CD14-positive monocyte (primary cell): ENCODE measurements at regions not wholly inside any gene's neighbourhood (a gene's known extent, or its start where the extent isn't known, plus 50 kb on each side); places are given as distances from the start of the nearest gene placed in this dataset.

Experiments used
- DNase-seq, 3 donors: peaks; one replicate each; pipeline ENCODE4 v3.0.0-alpha.2; 2011 to 2022
- H2AFZ ChIP-seq: 2 replicates; pipeline ENCODE4 v1.6.0; 2012; ENCODE audit warnings: mild to moderate bottlenecking, low read depth, low read length, inconsistent platforms; ENCODE audit not compliant: insufficient read depth, poor library complexity, severe bottlenecking
- H3K27ac ChIP-seq, 2 donors: 1 replicate in 1 of 2; 2 replicates in 1 of 2; pipeline ENCODE4 v1.5.1; 2012 to 2013; ENCODE audit warnings: low read length in 2 of 2, control low read depth in 1 of 2, inconsistent platforms in 1 of 2, low read depth in 1 of 2, mild to moderate bottlenecking in 1 of 2
- H3K27me3 ChIP-seq, 2 donors: one replicate each; pipeline versions ENCODE4 v1.6.0 to v1.6.1; 2011 to 2013; ENCODE audit warnings: low read length in 2 of 2; ENCODE audit not compliant: control insufficient read depth in 2 of 2, insufficient read depth in 2 of 2
- H3K36me3 ChIP-seq, 2 donors: replicated peaks in 1 of 2; 1 replicate in 1 of 2; 2 replicates in 1 of 2; pipeline versions ENCODE4 v1.5.1 to v1.6.1; 2012 to 2013; ENCODE audit warnings: low read length in 2 of 2, control low read depth in 1 of 2, inconsistent platforms in 1 of 2, mild to moderate bottlenecking in 1 of 2; ENCODE audit not compliant: insufficient read depth in 2 of 2, control insufficient read depth in 1 of 2
- H3K4me1 ChIP-seq, 2 donors: 1 replicate in 1 of 2; 2 replicates in 1 of 2; pipeline versions ENCODE4 v1.5.1 to v1.6.1; 2012 to 2013; ENCODE audit warnings: low read length in 2 of 2, control low read depth in 1 of 2, inconsistent platforms in 1 of 2, mild to moderate bottlenecking in 1 of 2, moderate library complexity in 1 of 2; ENCODE audit not compliant: insufficient read depth in 2 of 2, control insufficient read depth in 1 of 2
- H3K4me2 ChIP-seq: replicated peaks from 2 replicates; pipeline ENCODE3; 2012; ENCODE audit warnings: low read length, moderate library complexity, mild to moderate bottlenecking; ENCODE audit not compliant: poor library complexity, severe bottlenecking; ENCODE audit errors: extremely low read depth
- H3K4me3 ChIP-seq, 3 experiments: fragments of 200-600 bp in 1 of 3; sonication (generic) in 1 of 3; replicated peaks in 1 of 3; 1 replicate in 2 of 3; 2 replicates in 1 of 3; pipeline ENCODE4 v1.5.1; 2011 to 2013; ENCODE audit warnings: low read length in 3 of 3, mild to moderate bottlenecking in 3 of 3, control low read depth in 2 of 3, low read depth in 2 of 3, inconsistent platforms in 1 of 3, moderate library complexity in 1 of 3
- H3K79me2 ChIP-seq: 2 replicates; pipeline ENCODE4 v1.6.0; 2012; ENCODE audit warnings: mild to moderate bottlenecking, control low read depth, inconsistent platforms, low read length, moderate library complexity; ENCODE audit not compliant: insufficient read depth
- H3K9ac ChIP-seq: 2 replicates; pipeline ENCODE4 v1.6.0; 2017; ENCODE audit warnings: low read length, mild to moderate bottlenecking; ENCODE audit not compliant: insufficient read depth, poor library complexity, severe bottlenecking
- H3K9me3 ChIP-seq, 2 donors: replicated peaks in 1 of 2; 1 replicate in 1 of 2; 2 replicates in 1 of 2; pipeline versions ENCODE4 v1.5.1 to v1.6.1; 2012 to 2013; ENCODE audit warnings: low read length in 2 of 2, control low read depth in 1 of 2; ENCODE audit not compliant: control insufficient read depth in 1 of 2, insufficient read depth in 1 of 2
- H4K20me1 ChIP-seq: 2 replicates; pipeline ENCODE4 v1.6.0; 2012; ENCODE audit warnings: mild to moderate bottlenecking, low read length, control low read depth, moderate library complexity; ENCODE audit not compliant: insufficient read depth
- H3K27ac Mint-ChIP-seq, 7 donors: one replicate each; pipeline ENCODE4 v1.8.0; 2020; ENCODE audit warnings: mild to moderate bottlenecking in 7 of 7, mixed read lengths in 7 of 7, moderate library complexity in 6 of 7, inconsistent platforms in 2 of 7
- H3K27me3 Mint-ChIP-seq, 3 donors: one replicate each; pipeline ENCODE4 v1.8.0; 2021 to 2022; ENCODE audit warnings: low read depth in 3 of 3, mild to moderate bottlenecking in 3 of 3, mixed read lengths in 3 of 3, moderate library complexity in 3 of 3, inconsistent platforms in 1 of 3
- H3K36me3 Mint-ChIP-seq, 2 donors: one replicate each; pipeline ENCODE4 v1.8.0; 2020; ENCODE audit warnings: mixed read lengths in 2 of 2, inconsistent platforms in 1 of 2, mild to moderate bottlenecking in 1 of 2
- H3K4me1 Mint-ChIP-seq: one replicate; pipeline ENCODE4 v1.8.0; 2020; ENCODE audit warnings: mild to moderate bottlenecking, mixed read lengths
- H3K4me3 Mint-ChIP-seq, 2 donors: one replicate each; pipeline ENCODE4 v1.8.0; 2020; ENCODE audit warnings: mild to moderate bottlenecking in 2 of 2, mixed read lengths in 2 of 2, moderate library complexity in 1 of 2
- H3K9me3 Mint-ChIP-seq, 7 donors: one replicate each; pipeline ENCODE4 v1.8.0; 2020 to 2022; ENCODE audit warnings: mixed read lengths in 7 of 7, mild to moderate bottlenecking in 6 of 7, moderate library complexity in 6 of 7, inconsistent platforms in 2 of 7
- CTCF ChIP-seq: fragments of 200-600 bp; IDR thresholded peaks from one replicate; pipeline ENCODE4 v1.8.0; 2022; ENCODE audit warnings: antibody characterized with exemption, mild to moderate bottlenecking
- WGBS: methylation state at CpG from one replicate; pipeline ENCODE4 v1.1.5; 2013; ENCODE audit warnings: missing lambda C conversion rate; ENCODE audit not compliant: insufficient coverage; 5-methylcytosine and 5-hydroxymethylcytosine counted together
- intact Hi-C, 2 donors: fragments of 100-400 bp; cut with micrococcal nuclease; formaldehyde crosslinking; loops; one replicate each; pipeline versions ENCODE4 v1.15.0 to v1.15.1; 2023

- Histone ChIP-seq H3K4me3 (no peak overlapping the region), H2AFZ (no peak overlapping the region), H3K36me3 (no peaks in the 10 kb centered on the region), H3K27ac (no peak overlapping the region), H3K79me2 (no peaks in the 10 kb centered on the region), H3K4me1 (no peaks in the 10 kb centered on the region), H3K9me3 (no peaks in the 10 kb centered on the region), H3K9ac (no peak overlapping the region), H4K20me1 (no peaks in the 10 kb centered on the region), H3K27me3 (no peaks in the 10 kb centered on the region), H3K4me2 (no peak overlapping the region)
- H3K27me3 Mint-ChIP-seq, result peaks cover 0 to 1% (median 0%) of the 10 kb centered on the region in 3 donors
- DNase-seq, result no peak
- peaks cover 0 to 2% (median 0%) of the 10 kb centered on the region in 7 donors for H3K9me3 Mint-ChIP-seq
- intact Hi-C loops, result no loop called here
- peak overlapping the region in 1 of 7 donors; percentile 21 for H3K27ac Mint-ChIP-seq
- no peaks in the 10 kb centered on the region for H3K4me1 Mint-ChIP-seq
- no peaks in the 10 kb centered on the region for H3K36me3 Mint-ChIP-seq
- no peak overlapping the region for H3K4me3 Mint-ChIP-seq
- WGBS, result 71% methylated on average over 1 of the region's 2 CpGs
- TF ChIP-seq CTCF, result no peak
These were observed 51.3 kb upstream of the SEPTIN7 start for GRCh38 chr7:35749556-35749955.
